SH-SY5Y (cell line): ENCODE measurements at regions not wholly inside any gene's neighbourhood (a gene's known extent, or its start where the extent isn't known, plus 50 kb on each side); places are given as distances from the start of the nearest gene placed in this dataset.

Source experiments
- GATA2 ChIP-seq: IDR thresholded peaks from 2 replicates; pipeline ENCODE4 v1.6.1; 2011; ENCODE audit warnings: mild to moderate bottlenecking, low read depth, low read length
- GATA3 ChIP-seq: IDR thresholded peaks from 2 replicates; pipeline ENCODE4 v1.6.1; 2011; ENCODE audit warnings: low read depth, mild to moderate bottlenecking, low read length, moderate library complexity

GRCh38 chr3:147675761-147676160 lies 266.6 kb downstream of the ZIC1 start:
- TF ChIP-seq GATA2 (no peak), GATA3 (no peak)
